GM12872 (cell line): ENCODE measurements at regions not wholly inside any gene's neighbourhood (a gene's known extent, or its start where the extent isn't known, plus 50 kb on each side); places are given as distances from the start of the nearest gene placed in this dataset.

Source experiments
- CTCF ChIP-seq: IDR thresholded peaks from 3 replicates; pipeline ENCODE4 v1.5.1; 2011; ENCODE audit warnings: low read depth, mild to moderate bottlenecking, low read length, moderate library complexity; ENCODE audit not compliant: insufficient read depth

GRCh38 chr10:78691301-78692030 is 377.3 kb upstream of the ZMIZ1 start:
- TF ChIP-seq CTCF, result no peak

GRCh38 chr10:78692071-78692470 is 376.7 kb upstream of the ZMIZ1 start:
- no peak for TF ChIP-seq CTCF

- TF ChIP-seq CTCF, result no peak
Measured at GRCh38 chr10:78695846-78696245, 372.9 kb upstream of the ZMIZ1 start.

- TF ChIP-seq CTCF, result no peak
Measured at GRCh38 chr10:78696791-78697395, 371.9 kb upstream of the ZMIZ1 start.

GRCh38 chr10:78699971-78700370 is 368.8 kb upstream of the ZMIZ1 start:
- no peak for TF ChIP-seq CTCF

- no peak for TF ChIP-seq CTCF
Measured at GRCh38 chr10:78700413-78700812, 368.4 kb upstream of the ZMIZ1 start.

- TF ChIP-seq CTCF, result no peak
Measured at GRCh38 chr10:78700816-78701520, 367.8 kb upstream of the ZMIZ1 start.
